Choroid plexus epithelial cell (primary cell): ENCODE measurements at regions not wholly inside any gene's neighbourhood (a gene's known extent, or its start where the extent isn't known, plus 50 kb on each side); places are given as distances from the start of the nearest gene placed in this dataset.

Source experiments
- DNase-seq: peaks from one replicate; pipeline ENCODE4 v3.0.0-alpha.2; 2010; ENCODE audit warnings: low read depth
- H3K4me3 ChIP-seq: 2 replicates; pipeline ENCODE4 v1.5.1; 2011; ENCODE audit warnings: low read depth, mild to moderate bottlenecking, control low read depth, low read length, moderate library complexity
- TF ChIP-seq, protein P1 (sequence below): conservative IDR thresholded peaks from 2 replicates; pipeline ENCODE4 v1.5.1; 2011; ENCODE audit warnings: low read depth, mild to moderate bottlenecking, control low read depth, inconsistent platforms, low read length, moderate library complexity

GRCh38 chr6:16868968-16869367 lies 107.7 kb upstream of the ATXN1 start:
- DNase-seq, result no peak
- TF ChIP-seq, protein P1, sequence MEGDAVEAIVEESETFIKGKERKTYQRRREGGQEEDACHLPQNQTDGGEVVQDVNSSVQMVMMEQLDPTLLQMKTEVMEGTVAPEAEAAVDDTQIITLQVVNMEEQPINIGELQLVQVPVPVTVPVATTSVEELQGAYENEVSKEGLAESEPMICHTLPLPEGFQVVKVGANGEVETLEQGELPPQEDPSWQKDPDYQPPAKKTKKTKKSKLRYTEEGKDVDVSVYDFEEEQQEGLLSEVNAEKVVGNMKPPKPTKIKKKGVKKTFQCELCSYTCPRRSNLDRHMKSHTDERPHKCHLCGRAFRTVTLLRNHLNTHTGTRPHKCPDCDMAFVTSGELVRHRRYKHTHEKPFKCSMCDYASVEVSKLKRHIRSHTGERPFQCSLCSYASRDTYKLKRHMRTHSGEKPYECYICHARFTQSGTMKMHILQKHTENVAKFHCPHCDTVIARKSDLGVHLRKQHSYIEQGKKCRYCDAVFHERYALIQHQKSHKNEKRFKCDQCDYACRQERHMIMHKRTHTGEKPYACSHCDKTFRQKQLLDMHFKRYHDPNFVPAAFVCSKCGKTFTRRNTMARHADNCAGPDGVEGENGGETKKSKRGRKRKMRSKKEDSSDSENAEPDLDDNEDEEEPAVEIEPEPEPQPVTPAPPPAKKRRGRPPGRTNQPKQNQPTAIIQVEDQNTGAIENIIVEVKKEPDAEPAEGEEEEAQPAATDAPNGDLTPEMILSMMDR, result no peak
- no peak overlapping the region for H3K4me3 ChIP-seq

DNA sequence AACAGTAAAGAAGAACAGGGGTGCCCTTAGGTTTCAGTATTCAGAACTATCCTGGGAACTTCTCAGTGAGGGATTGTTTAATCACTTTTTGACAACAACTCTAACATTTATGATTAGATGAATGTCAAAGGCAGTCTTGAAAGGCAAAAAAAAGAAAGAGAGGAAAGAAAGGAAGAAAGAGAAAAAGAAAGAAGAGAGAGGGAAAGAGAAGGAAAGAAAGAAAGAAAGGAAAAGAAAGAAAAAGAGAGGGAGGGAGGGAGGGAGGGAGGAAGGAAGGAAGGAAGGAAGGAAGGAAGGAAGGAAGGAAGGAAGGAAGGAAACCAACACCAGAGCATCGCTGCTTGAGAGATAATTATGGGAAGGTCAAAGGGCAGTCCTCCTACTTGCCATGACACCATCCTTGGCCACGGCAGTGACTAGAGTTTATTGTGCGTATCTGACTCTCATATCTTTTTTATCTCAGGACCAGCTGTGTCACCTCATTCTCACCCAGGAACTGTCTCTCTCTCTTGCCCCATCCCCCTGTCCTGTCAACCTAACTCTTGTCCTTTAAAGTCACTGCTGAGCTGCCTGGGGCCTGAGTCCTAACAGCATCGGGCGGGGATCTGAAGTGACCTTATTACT lies 96.8 kb upstream of the ATXN1 start:
- DNase-seq, result no peak
- H3K4me3 ChIP-seq, result no peak overlapping the region
- TF ChIP-seq, protein P1, result no peak

DNA sequence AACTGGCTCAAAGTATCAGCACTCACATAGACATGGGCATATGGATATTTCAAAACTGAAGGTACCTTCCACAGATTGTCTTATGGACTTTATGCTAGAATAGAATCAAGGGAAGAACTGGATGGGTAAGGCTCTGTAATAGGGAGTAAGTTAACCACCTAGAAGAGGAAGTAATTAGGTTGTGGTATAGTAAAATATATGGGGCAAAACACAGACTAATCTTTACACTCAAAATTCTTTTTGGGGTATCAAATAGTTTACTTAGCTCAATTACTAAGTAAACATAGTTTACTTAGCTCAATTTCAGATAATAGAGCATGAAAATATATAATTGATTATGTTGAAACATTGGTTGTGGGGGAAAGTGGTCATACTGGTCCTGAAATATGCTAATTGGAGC lies 94.2 kb upstream of the ATXN1 start:
- TF ChIP-seq, protein P1, result no peak
- DNase-seq, result no peak
- H3K4me3 ChIP-seq, result no peak overlapping the region

DNA sequence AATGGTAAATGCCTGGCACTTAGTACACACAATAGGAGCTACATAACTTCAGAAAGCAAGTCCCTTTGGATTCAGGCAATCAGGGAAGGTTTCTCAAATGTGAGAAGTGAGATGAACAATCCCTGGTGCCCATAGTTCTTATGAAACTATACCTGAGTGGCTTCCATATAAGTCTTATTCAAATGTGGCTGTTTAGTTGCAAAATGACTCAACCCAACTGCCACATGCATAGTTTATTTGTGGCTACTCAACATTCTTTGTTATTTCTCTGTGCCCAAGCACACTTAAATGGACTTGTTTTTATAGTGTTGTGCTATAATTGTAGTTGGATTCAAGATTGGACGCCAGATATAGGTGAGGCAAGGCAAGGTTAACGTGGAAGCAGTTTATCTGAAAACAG lies 93.7 kb upstream of the ATXN1 start:
- no peak overlapping the region for H3K4me3 ChIP-seq
- DNase-seq, result no peak
- TF ChIP-seq, protein P1, result no peak

DNA sequence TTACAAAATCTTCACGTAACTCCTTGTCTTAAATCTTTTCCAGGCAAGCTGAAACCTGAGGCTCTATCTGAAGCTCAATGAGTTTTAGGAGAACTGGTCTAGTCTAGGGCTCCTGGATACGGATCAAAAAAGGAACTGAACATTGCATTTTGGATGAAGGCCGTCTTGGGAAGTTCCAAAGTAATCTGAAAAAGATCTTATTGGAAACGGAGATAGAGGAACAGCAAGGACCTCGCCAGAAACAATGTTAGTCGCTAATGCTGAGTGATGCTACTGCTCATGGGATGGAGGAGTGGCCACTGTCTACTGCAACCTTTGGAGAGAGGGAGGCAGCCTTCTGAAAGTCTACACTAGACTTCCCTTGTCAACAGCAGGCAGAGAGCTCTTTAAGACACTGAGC lies 91.4 kb upstream of the ATXN1 start:
- DNase-seq, result no peak
- no peak overlapping the region for H3K4me3 ChIP-seq
- TF ChIP-seq, protein P1, result no peak

- DNase-seq, result peak; percentile 38
- TF ChIP-seq, protein P1, result no peak
- no peak overlapping the region for H3K4me3 ChIP-seq
These were observed 90.5 kb upstream of the ATXN1 start for GRCh38 chr6:16851758-16852157.

DNA sequence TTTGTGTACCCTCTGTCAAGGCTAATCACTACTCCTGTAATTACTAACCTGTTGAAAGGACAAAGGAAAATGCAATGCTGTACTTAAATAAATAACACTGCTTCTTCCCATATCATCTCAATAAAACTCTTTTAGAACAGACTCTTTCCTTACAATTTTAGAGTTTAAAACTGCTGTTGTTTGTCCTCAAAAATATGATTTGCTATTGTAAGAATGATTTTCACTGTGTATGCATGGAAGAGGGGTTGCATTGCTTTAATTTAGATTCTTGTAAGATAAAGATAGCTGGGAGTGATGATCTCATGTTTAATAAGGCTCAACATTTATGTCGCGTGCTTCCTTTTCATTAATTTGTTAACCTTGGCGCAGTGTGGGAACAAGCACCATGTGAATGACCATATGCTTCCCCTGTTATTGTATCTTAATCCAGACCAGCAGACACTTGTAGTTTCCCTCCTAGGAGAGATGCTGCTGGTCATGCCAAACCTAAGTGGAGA lies 89.8 kb upstream of the ATXN1 start:
- no peak overlapping the region for H3K4me3 ChIP-seq
- TF ChIP-seq, protein P1, result no peak
- no peak for DNase-seq
